ENCODE measurements at regions not wholly inside any gene's neighbourhood (a gene's known extent, or its start where the extent isn't known, plus 50 kb on each side); places are given as distances from the start of the nearest gene placed in this dataset.

DNA sequence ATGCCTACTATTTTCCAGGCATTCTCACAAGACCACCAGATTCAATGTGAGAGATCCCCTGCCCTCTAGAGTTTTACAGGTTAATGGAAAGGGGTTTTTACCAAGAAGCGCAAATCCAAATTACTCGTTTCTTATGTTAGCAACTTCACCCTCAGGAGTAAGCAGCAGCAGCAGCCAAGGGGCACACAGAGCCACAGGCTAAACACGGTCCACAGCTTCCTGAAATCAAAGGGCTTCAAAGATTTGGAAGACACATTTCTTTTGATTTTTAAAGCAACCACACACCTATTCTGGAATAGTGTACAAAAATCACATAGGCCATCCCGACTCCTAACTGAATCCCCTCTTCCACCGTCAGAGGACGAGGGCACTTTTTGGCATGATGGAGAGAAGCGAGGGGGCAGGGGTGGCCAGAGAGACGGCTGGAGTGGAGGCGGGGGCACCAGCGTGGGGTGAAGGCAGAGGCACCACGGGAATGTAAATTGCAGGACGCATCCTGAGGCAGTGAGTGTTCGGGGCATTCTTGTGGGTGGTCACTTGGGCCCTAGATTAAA, 107.0 kb downstream of the ARF6 start:
- DNase-seq = no peak

DNA sequence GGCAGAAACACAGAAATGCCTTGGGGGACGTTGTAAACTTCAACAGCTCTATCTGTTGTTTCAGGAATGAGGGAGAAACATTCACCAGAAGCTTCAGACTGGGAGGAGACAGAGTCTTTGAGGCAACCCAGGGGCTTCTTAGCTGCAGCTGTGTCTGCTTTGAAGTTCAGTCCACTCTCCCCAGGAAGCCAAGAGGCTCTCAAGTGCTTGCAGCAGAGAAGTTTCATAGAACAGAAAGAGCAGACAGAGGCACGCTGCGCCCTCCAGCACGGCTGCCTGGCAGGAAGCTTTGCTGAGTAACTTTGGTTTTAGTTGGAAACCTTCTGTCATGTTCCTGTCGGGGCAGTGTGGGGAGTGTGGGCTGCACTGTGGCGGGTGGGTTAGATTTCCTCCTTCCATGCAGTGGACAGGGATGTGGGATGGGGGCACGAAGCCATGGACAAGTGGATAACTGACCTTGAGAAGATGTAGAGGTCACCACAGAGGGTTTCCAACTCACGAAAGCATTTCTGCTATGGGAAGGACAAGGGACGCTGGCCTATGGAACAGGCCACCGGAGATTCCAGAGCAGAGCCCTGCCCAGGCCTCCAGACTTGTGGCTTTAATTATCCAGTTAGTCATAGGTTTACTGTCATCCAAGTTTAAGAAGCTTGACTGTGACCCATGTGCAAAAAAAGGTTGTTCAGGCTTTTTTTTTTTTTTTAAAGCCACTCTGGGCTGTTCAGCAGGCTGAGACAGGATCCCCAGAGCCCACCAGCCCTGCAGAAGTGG, 107.7 kb downstream of the ARF6 start:
- no peak for DNase-seq

DNA sequence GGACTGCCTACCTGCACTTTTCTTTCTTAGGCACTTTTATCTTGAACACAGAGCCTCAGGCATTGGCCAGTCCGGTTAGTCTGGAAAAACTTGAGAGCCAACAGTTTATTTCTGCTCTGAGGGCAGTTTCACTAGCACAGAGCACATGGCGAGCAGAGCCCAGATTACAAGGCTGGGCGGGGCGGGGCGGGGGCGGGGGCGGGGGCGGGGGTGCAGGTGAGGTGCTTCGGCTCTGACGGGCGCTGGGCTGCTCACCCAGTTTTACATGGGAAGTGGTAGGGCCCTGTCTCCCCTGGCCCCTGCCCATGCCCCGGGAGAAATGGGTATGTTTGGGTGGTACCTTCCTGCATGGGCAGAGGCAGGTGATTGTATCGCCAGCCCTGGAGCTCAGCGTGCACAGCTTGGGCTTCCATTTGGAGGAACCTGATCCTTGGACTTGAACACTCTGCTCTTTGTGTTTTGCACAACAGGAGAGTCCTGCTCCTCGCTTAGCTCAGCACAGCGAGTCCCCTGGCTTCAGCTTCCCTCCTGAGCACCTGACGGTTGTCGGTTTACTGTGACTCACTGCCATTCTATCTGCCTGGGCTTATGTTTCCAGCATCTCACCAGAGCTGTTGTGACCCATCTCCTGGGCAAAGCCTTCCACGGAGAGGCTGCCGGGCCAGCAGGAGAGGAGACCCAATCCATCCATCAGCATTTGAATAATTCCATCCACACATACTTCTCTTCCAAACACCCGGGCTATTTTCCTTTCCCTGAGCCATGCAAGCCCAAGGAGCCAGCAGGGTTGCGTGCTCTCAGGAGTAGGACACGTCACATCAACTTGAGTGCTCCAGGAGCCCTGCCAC, 108.5 kb downstream of the ARF6 start:
- peak; percentile 62 for DNase-seq

DNA sequence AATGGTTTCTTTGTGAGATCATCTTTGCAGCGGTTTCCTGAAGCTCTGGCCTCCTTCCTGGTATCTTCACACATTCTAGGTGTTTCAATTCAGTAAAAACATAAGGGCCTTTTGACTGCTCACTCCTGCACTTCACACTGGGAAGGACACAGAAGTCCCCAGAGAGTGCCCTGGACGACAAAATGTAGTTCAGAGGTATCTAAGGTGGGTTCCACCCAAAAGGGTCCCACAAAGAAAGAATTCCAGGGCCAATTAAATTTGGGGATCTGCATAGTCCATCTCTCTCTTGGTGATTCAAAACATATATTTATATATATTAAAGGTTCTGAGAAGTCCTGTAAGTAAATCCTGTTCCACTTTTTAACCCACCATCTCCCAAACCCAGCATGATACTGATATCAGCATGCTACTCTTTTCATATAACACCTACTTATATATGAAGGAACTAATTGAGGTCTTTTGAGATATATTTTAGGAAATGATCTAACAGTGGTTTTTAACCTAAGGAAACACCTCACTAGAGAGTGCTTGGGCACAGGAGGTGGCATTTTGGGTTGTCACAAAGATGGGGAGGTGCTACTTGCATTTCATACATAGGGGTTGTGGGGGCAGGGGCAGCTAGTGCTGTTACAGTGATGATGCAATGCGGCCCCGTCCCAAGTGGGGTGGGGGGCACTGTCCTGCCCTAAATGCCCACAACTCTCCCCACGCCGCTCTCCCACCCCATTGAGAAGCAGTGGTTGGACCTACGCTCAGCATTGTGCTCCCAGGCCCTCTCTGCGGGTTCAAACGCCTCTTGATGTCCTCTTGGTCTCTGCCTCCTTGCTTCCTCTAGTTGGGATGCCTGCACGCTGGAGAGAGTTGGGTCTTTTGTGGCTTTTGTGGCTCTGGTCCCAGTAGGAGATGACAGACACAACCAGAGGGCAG, 109.4 kb downstream of the ARF6 start:
- no peak for DNase-seq

DNA sequence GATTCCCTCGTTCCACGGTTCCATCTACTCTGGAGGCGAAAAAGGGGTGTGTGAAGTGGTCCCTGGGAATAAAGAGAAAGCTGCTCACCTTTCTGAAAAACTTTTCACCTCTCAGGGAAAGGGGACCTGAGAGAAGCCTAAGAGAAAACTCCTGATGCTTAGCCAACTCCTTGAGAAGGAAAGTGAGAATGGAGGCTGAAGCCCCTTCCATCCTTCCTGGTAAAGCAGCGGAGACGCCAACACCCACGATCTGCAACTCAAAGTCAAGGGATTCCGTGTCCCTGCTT, 110.0 kb downstream of the ARF6 start:
- DNase-seq = no peak

DNA sequence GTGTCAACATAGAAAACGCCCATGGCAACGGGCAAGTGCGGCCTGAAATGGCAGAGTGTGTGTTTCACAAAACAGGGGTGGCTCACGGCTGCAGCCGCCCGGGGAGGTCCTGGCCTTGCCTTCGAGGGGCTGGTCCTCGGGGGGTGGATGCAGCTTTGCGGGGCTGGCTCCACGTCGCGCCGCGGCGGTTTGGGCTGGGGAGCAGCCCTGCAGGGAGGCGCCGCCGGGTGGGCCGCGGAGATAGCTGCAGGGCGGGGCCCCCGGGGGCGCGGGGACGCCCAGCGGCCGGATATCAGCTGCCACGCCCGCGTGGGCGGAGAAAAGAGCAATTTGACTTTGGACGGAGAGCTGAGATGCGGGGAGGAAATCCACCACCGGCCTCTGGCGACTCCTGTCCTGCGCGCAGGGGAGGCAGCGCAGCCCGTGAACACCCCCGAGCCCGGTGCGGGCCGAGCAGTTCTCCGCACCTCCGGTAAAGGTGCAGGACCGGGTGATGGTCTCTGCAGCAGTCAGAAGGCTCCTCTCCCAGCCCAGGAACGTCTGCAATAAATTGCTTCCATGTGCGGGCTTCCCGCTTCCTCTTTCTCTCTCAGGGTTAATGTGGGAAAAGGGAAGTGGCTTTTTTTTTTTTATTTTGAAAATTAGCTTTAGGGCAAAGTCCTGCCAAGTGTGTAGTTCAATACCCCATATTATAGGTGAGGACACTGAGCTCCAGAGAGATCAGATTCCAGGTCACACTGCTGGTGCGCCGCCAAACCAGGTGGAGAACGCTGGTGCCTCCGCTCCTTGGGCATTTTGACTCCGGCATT, 110.5 kb downstream of the ARF6 start:
- peak; percentile 50 for DNase-seq

DNA sequence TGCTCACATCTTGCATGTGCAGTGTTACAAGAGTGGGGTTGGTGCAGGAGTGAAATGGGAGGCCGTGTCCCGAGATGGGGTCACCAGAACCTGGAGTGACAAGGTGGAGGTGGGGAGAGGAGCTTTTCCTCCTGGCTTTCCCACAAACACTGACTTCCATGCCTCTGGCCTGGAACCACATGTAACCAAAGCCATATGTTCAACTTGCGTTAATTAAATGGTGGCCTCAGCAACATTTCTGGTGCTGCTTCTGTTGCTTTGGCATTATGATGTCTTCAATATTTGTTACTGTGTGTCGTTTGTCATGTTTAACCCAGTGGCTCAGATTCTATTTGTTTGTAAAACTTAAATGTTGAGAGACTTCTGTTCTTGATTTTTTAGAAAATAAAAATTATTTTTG, 110.2 kb downstream of the VCPKMT start:
- no peak for DNase-seq

DNA sequence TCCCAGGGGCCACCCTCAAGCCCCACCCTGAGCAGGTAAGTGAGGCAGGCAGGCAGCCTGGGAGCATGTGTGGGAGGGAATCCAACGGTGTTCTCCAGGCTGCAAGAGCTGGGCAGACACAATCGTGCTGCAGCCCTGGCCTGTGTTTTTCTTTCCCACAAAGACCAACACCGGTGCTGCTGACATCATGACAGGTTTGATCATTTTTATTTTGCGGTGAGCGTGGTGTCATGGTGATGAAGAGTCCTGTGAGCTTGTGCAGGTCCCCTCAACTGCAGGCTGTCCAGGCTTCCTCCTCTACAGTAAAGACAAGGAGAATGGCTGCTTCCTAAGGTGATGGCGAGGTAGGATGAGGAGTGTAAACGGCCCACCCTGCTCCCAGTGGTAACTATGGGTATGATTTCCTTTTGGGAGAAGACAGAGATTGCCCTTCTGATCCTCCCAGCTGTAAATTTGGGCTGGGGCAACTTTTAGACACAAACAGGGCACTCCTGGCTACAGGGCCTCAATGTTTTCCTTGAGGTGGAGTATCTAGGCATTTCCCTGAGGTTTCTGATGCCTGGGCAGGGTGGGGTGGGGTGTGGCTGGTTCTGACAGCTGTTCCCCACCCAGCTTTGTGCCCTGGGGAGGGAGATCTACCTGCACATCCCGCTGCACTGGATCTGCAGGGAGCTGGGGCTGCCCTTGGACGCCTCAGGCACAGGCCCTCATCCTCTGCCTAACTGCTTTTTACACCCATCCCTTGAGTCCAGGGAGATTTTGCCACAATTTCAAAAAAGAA, 109.1 kb downstream of the VCPKMT start:
- DNase-seq = no peak

DNA sequence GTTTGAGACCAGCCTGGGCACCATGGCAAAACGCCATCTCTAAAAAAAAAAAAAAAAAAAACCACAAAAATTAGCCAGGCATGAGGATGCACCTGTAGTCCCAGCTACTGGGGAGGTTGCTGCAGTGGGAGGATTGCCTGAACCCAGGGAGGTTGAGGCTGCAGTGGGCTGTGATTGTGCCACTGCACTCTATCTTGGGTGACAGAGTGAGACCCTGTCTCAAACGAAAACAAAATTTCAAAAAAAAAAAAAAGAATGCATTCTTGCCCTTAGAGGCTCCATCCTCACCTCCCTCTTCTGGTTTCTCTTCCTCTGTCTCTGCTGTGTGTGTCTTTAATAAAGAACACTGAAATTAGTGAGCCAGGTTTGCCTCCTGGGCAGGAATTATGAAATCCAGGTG, 107.8 kb downstream of the VCPKMT start:
- DNase-seq = no peak

DNA sequence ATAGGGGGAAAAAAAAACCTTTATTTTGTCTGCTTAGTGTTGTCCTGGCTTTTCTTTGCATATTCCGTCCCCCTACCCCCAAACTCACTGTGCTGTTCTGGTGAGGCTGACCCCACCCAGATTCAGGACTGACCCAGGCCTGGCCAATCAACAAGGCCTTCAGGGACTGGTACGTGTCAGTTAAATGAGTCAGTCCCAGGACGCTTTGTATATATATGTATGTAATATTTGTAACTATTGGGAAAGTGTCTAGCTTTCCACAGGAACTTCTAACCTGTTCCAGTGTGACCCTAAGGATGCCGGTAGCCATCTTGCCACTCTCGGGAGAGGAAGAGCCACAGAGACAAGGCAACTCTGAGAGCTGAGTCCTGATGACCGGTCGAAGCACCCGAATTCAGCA, 107.4 kb downstream of the VCPKMT start:
- DNase-seq = no peak

DNA sequence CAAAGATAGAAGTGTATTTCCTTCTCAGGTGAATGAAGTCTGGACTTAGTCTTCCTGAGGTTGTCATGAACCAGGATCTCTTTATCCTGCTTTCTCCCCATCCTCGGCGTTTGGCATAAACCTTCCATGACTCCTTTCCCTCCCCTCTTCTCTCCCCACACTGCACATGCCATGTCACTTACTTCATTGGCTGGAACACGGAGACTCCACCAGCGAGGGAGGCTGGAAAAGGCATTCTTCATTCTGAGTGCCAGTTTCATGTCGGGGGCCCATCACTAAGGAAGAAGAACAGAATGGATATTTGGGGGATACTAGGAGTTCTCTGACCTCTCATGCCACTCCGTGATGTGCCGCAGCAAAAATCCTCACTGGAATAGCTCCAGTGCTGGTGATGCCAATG, 105.6 kb downstream of the VCPKMT start:
- DNase-seq = no peak

DNA sequence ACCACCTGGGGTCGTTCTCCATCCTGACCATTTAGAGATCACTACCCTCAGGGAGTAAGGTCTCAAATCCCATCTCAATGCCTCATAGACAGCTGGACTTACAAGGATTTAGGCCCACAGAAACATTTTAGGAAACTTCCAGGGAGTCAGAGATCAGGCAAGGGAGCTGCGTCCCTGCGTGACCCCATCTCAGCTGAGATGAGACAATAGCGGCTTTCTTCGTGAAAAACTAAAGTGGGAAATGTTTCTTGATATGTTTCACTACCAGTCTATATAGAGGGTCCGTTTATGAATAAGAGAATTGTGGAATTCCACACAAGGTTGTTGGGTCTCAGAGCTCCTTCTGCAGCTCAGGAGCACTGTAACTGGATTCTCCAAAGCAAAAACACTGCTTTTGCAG, 105.1 kb downstream of the VCPKMT start:
- no peak for DNase-seq

DNA sequence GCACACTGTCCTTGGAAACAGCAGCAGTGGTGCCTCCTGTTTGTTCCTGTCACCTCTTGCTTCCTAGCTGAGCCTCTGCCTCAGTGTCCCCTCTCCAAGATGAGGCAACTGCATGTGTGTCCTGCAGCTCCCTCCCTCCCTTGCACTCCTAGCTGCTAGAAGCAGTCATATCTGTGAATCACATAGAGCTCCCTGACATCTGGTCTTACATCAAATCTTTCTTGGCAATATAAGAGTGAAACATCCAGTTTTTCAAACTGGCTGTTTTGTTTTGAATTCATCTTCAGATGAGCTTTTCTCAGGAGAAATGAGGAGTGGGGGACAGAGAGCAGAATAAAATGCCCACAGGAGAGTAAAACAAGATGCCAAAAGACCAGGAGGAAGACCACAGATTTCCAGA, 103.7 kb downstream of the VCPKMT start:
- no peak for DNase-seq

DNA sequence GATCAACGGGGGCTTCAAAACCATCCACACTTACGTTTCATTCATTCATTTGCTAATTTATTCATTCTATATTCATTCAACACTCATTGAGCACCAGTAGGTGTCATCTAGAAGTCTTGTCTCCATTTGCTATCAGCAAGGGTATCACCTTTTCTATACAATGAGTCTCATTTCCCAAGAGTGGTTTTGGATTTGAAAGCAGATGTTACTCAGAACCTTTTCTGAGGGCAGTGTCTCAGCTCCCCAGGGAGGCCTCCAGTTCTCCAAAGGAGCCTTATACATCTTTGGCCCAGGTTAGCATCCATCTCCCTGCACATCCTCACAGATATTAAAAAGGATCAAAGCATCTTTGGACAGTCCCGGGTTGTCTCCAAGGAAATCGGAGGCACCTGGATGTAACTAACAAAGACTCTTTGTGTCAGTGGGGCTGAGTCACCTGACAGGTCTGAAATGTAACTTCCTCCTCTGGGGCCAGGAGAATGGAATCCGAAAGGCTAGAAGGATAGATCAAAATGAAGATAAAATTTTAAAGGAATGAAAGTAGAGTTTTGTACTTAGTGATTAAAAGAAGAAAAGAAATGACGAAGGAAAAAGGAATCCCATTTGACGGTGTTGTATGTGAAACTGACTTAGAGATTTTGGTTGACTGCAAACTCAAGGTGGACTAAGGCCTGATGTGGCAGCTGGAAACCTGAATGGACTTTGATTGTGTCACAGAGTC, 103.0 kb downstream of the VCPKMT start:
- DNase-seq = no peak

DNA sequence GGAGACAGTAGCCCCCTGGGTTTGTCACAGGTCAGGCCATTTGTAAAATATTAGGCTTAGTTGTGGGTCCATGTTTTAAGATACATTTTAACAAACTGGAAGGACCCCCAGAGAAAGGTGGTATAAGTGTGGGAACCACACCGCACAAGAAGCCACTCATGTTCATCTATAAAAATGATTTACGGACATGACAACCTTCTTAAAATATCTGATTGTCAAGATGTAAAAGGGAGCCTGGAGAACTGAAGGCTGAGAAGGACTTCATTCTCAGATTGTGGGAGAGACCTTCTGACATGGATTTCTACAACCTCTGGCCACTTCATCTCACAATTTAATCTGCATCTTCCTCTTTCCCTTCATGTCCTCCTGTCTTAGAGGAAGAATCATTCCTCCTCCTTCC, 102.4 kb downstream of the VCPKMT start:
- no peak for DNase-seq

DNA sequence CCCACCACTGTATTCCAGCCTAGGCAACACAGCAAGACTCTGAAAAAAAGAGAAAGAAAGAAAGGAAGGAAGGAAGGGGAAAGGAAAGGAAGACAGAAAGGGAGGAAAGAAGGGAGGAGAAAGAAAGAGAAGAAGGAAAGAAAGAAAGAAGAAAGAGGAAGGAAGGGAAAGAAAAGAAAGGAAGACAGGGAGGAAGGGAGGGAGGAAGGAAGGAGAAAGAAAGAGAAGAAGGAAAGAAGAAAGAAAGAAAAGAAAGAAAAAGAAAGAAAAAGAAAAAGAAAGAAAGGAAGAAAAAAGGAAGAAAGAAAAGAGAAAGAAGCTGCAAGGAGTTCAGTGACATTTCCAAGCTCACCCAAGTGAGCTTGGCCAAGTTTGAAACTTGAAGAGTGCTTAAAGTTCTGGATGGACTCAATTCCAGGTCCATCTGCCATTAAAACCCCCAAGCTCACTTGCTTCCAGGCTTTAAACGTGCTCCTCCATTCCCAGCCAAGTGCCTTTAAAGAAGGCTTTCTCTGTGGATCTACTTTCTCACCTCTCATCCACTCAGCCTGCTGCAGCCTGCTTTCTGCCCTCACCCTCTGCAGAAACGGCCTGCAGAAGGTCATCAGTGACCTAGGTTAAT, 101.5 kb downstream of the VCPKMT start:
- DNase-seq = no peak

DNA sequence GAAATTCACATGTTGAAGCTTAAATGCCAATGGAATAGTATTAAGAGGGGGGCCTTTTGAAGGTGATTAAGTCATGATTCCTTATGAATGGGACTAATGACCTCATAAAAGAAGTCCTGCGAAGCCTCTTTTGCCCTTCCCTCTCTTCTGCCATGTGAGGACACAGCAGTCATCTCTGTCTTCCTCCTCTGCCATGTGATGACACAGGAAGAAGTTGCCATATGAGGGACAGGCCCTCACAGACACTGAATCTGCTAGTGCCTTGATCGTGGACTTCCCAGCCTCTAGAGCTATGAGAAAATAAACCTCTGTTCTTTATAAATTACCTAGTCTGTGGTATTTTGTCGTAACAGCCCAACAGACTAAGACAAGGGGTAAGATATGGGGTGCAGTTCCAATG, 100.7 kb downstream of the VCPKMT start:
- DNase-seq = no peak

DNA sequence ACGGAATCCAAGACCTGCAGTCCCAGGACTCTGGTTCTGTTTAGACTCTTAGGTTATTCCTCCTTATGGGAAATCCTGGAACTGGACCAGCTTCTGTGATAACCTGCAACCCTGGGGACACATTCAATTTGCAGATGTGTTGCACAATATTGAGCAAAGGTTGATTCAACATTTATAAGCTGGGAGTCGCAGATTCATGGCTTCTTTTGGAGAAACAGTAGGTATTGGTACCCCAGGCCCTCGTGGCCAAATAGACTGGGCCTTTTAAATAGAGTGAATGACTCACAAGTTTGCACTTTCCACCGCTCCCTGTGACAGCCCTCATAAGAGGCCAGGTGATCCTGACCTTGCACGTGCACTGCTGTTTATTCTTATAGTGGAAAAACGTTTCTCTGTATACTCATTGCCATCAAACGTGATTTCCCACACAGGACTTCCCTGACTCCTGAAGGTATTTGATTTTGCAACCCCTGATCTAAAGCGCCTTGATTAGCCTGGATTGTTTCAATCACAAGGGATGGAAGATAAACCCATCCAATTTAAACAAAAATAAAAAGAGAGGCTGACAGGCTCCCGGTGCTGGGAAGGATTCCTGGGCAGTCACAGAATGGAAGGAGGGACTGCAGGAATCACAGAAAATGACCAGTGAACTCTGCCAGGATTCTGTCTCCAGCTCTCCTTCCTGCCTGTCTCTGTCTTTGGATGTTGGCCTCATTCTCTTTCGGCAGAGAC, 98.0 kb downstream of the VCPKMT start:
- no peak for DNase-seq

DNA sequence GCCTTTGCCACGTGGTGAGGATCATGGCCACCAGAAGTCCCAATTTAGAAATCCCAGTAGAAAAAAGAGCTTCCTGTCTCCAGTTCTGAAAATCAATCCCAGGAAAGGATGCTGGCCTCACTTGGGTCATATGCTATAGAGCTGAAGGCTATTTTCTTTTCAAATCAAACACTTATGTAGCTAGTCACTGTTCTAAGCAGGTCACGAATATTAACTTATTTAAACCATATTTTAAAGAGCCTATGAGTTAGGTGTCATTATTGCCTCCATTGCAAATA, 97.5 kb downstream of the VCPKMT start:
- DNase-seq = no peak

DNA sequence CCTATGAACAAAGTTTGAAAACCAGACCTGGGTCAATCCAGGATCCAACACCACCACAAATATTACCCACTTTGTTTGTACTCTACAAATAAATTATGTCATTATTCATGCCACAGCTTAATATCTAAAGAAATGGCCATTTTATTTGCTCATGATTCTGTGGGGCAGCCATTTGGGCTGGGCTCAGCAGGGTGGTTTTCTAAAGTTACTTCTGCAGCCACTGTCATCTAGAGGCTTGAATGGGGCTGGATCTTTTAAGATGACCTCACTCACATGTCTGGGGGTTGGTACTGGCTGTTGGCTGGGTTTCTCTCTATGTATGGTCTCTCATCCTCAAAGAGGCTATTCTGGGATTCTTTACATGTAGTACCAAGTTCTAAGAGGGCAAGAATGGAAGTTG, 96.2 kb downstream of the VCPKMT start:
- DNase-seq = no peak
